ENCODE measurements at regions not wholly inside any gene's neighbourhood (a gene's known extent, or its start where the extent isn't known, plus 50 kb on each side); places are given as distances from the start of the nearest gene placed in this dataset.

DNA sequence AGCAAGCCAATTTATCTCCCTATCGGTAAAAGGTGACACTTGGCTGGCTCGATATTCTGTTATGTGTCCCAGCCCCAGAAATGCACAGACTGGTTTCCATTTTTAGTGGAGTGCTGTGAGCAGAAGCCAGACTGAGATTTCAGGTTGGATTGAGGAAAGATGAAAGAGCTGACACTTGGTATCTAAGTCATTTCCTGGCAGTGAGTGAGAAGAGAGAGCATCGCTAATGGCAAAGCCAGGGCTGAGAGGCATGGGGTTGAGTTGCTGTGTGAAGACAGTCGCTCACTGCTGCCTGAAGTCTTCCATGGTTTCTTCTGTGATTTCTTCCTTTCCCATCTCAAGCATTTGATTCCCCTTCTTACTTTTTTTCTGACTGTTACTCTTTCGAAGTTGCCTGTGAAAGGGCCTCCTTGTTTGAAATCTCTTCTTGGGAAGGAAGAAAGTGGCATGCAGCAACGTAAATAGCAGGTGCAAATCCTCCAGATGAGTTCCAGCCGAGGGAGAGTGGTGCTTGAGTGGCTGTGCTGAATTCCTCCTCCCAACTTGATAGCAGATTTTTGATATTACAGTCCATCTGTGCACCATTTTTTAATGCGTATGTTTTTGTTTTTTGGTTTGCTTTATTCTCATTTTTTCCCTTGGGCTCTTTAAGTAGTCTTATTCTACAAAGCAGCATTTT is 109.2 kb upstream of the LIMCH1 start:
- H2AFZ ChIP-seq (ENCODE audit: low read depth, low read length): no peak overlapping the region
- H3K4me1 ChIP-seq (ENCODE audit: insufficient read depth, low read length): peaks cover 56% of the 10 kb centered on the region
- no peaks in the 10 kb centered on the region for H3K36me3 ChIP-seq (ENCODE audit: insufficient read depth, low read length)
- H3K9me3 ChIP-seq (ENCODE audit: low read length): no peaks in the 10 kb centered on the region
- H3K27me3 ChIP-seq (ENCODE audit: insufficient read depth, low read length): no peaks in the 10 kb centered on the region
- no peak overlapping the region for H3K4me3 ChIP-seq (ENCODE audit: low read length)

DNA sequence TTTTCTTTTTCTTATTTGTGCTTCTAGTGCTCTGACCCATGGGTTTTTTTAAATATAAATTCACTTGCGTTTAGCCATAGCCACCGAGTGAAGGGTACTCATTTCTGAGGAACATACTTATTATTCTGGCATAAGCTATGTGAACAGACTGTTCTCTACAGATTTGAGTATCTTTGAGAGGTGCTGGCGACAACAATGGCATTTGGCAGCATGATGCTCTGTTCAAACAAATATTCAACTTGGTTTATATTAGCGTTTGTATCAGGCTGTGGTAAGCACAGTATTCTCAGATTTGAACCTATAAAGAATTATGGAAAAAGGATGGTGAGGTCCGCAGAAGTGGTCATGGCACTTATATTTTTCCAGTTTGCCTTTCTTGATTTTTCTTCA is 108.7 kb upstream of the LIMCH1 start:
- Histone ChIP-seq H3K9me3 (ENCODE audit: low read length) (no peaks in the 10 kb centered on the region), H2AFZ (ENCODE audit: low read depth, low read length) (no peak overlapping the region), H3K36me3 (ENCODE audit: insufficient read depth, low read length) (no peaks in the 10 kb centered on the region), H3K4me1 (ENCODE audit: insufficient read depth, low read length) (peaks cover 61% of the 10 kb centered on the region), H3K4me3 (ENCODE audit: low read length) (no peak overlapping the region), H3K27me3 (ENCODE audit: insufficient read depth, low read length) (no peaks in the 10 kb centered on the region)

DNA sequence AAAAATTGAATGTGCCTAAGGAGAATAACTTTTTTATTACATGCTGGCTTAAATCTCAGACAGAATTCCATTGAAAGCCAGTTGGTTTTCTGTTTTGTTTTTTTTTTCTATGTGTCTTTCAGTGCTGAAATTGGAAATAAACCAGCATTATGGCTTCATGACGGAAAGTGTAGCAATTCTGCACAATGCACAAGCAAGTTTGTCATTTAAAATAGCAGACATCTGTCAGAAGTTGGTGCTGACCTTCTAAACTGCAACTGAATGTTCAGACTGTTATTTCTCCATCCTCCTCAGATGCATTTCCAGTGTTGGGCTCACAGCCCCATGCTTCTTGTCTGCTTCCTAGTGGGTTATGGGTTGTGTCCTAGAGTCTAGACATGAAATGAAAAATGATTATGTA is 107.2 kb upstream of the LIMCH1 start:
- peaks cover 61% of the 10 kb centered on the region for H3K4me1 ChIP-seq (ENCODE audit: insufficient read depth, low read length)
- H3K27me3 ChIP-seq (ENCODE audit: insufficient read depth, low read length): no peaks in the 10 kb centered on the region
- H3K36me3 ChIP-seq (ENCODE audit: insufficient read depth, low read length): no peaks in the 10 kb centered on the region
- no peaks in the 10 kb centered on the region for H3K9me3 ChIP-seq (ENCODE audit: low read length)
- no peak overlapping the region for H3K4me3 ChIP-seq (ENCODE audit: low read length)
- H2AFZ ChIP-seq (ENCODE audit: low read depth, low read length): no peak overlapping the region

DNA sequence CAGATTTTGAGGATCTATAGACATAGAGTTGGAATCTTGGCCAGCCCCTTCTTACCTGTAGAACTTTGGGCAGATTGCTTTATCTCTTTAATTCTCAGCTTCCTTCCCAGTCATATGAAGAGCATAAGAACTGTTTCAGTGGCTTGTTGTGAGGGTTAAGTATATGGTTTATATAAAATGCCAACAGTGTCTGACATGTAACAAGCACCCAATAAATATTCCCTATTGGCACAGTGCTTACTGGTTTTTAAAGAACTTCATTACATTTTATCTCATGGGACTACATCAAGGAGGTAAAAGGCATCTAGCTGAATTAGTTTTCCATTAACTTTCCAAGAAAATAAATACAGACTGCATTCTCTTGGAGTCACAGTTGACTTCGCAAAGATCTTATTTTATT is 106.7 kb upstream of the LIMCH1 start:
- Histone ChIP-seq H3K27me3 (ENCODE audit: insufficient read depth, low read length) (no peaks in the 10 kb centered on the region), H3K4me3 (ENCODE audit: low read length) (no peak overlapping the region), H2AFZ (ENCODE audit: low read depth, low read length) (no peak overlapping the region), H3K36me3 (ENCODE audit: insufficient read depth, low read length) (no peaks in the 10 kb centered on the region), H3K9me3 (ENCODE audit: low read length) (no peaks in the 10 kb centered on the region), H3K4me1 (ENCODE audit: insufficient read depth, low read length) (peaks cover 65% of the 10 kb centered on the region)

DNA sequence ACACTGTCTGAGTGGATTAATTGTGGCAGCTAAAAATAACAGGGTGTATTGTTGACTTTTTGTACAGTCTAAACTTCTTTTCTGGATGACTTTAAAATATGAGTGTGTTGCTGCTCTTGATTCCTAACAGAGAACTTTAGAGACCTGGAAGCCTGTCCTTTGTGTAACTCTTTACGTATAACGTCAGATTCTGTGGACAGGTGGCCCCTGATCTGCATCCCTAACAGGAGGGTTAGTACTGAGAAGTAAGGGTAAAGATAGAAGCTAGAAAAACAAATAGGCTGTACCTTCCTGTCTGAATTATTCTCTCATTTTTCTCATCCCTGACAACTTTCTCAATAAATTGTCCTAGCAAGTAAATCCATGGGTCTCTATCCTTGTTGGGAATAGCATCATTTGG is 105.7 kb upstream of the LIMCH1 start:
- no peaks in the 10 kb centered on the region for H3K36me3 ChIP-seq (ENCODE audit: insufficient read depth, low read length)
- no peak overlapping the region for H3K4me3 ChIP-seq (ENCODE audit: low read length)
- H3K27me3 ChIP-seq (ENCODE audit: insufficient read depth, low read length): no peaks in the 10 kb centered on the region
- no peaks in the 10 kb centered on the region for H3K9me3 ChIP-seq (ENCODE audit: low read length)
- H3K4me1 ChIP-seq (ENCODE audit: insufficient read depth, low read length): peaks cover 72% of the 10 kb centered on the region
- H2AFZ ChIP-seq (ENCODE audit: low read depth, low read length): no peak overlapping the region

DNA sequence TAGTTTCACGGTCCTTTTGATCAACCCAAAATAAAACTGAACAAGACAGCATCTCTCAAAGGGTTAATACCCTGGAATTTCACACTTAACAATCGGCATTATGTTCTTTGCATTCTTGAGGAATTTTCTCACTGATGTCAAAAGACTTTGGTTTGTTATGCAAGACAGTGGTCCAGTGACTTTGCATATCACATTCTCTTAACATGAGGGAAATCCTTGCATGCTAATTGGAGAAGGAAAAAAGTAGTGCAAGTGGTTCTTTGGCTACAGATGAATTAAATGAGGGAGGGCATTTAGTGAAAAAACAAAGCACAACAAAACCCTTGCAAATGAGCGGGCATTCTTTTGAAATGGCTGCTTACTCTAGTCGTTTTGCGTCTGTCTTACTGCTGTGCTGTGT is 105.1 kb upstream of the LIMCH1 start:
- H3K9me3 ChIP-seq (ENCODE audit: low read length): no peaks in the 10 kb centered on the region
- H3K36me3 ChIP-seq (ENCODE audit: insufficient read depth, low read length): no peaks in the 10 kb centered on the region
- no peak overlapping the region for H3K4me3 ChIP-seq (ENCODE audit: low read length)
- H3K4me1 ChIP-seq (ENCODE audit: insufficient read depth, low read length): peaks cover 72% of the 10 kb centered on the region
- H3K27me3 ChIP-seq (ENCODE audit: insufficient read depth, low read length): no peaks in the 10 kb centered on the region
- H2AFZ ChIP-seq (ENCODE audit: low read depth, low read length): peak overlapping the region; percentile 4

DNA sequence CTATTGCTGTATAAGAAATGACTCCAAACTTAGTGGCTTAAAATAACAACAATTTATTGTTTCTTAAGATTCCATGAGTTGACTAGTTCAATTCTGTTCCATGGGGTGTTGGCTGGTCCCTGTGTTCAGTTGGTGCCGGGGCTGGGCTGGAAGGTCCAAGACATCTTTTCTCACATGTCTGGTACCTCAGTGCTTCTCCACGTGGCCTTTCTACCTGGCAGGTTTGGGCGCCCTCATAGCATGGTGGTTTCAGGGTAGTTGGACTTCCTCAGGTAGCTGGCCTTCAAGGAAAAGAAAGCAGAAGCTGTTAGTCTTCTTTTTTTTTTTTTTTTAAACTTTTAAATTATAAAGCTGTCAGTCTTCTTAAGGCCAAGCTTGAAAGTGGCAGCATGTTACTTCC is 104.6 kb upstream of the LIMCH1 start:
- H3K9me3 ChIP-seq (ENCODE audit: low read length): no peaks in the 10 kb centered on the region
- H3K4me3 ChIP-seq (ENCODE audit: low read length): no peak overlapping the region
- peaks cover 72% of the 10 kb centered on the region for H3K4me1 ChIP-seq (ENCODE audit: insufficient read depth, low read length)
- H3K27me3 ChIP-seq (ENCODE audit: insufficient read depth, low read length): no peaks in the 10 kb centered on the region
- peak overlapping the region; percentile 4 for H2AFZ ChIP-seq (ENCODE audit: low read depth, low read length)
- no peaks in the 10 kb centered on the region for H3K36me3 ChIP-seq (ENCODE audit: insufficient read depth, low read length)

DNA sequence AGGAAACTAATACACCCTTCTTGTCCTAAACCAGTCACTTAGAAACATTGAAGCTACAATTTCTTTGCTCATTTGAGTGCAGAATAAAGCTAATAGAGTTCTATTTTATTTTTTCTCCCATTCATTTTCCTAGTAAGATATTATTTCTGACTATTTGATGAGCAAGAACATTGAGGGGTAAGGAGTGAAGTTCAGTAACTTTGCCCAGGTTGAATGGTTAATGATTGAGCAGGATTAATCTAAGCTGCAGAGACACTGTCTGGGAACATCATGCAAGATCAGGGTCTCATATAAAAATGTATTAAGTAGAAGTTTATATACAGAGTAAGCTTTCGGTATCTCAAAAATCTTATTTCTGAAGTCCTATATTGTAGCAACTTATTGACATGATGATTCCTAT is 102.4 kb upstream of the LIMCH1 start:
- H3K4me3 ChIP-seq (ENCODE audit: low read length): no peak overlapping the region
- no peaks in the 10 kb centered on the region for H3K27me3 ChIP-seq (ENCODE audit: insufficient read depth, low read length)
- H3K9me3 ChIP-seq (ENCODE audit: low read length): no peaks in the 10 kb centered on the region
- peaks cover 75% of the 10 kb centered on the region for H3K4me1 ChIP-seq (ENCODE audit: insufficient read depth, low read length)
- no peak overlapping the region for H2AFZ ChIP-seq (ENCODE audit: low read depth, low read length)
- H3K36me3 ChIP-seq (ENCODE audit: insufficient read depth, low read length): no peaks in the 10 kb centered on the region

DNA sequence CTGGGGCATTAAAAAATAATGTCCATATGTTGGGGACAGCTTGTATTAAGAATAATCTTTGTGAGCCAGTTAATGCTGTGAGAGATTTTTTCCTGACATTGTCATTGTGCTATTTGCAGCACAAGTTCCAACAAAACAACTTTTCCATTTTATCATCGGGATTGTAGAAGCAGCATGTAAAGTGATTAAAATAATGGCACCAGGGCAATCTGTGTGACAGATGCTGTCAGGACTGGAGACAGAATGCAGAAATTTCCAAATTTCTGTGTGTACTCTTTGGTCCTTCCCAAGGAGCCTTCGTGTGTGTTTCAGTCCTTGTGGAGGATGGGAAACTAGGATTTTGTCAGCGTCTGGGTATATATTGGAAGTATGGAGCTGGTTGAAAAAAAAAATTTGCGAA is 101.5 kb upstream of the LIMCH1 start:
- Histone ChIP-seq H3K4me3 (ENCODE audit: low read length) (peak overlapping the region; percentile 9), H3K4me1 (ENCODE audit: insufficient read depth, low read length) (peaks cover 66% of the 10 kb centered on the region), H2AFZ (ENCODE audit: low read depth, low read length) (no peak overlapping the region), H3K27me3 (ENCODE audit: insufficient read depth, low read length) (no peaks in the 10 kb centered on the region), H3K36me3 (ENCODE audit: insufficient read depth, low read length) (no peaks in the 10 kb centered on the region), H3K9me3 (ENCODE audit: low read length) (no peaks in the 10 kb centered on the region)

DNA sequence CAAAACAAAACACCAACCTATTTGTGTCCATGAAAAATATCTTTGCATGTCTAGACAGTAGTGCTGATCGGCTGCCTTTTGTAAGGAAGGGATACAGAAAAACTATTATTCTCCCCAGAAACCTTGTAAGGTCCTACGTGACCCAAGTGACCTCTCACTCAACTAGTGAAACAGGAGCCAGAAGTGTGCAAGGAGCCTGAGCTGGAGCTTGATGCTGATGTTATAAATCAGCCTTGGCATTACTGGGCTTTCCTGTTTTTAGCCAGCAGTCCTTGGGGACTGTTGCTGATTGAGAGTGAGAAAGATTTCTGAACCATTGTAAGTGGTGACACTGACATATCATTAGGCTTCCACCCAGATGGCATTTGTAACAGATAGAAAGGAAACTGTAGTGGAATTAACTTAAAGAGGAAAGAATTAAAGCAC is 100.8 kb upstream of the LIMCH1 start:
- peaks cover 59% of the 10 kb centered on the region for H3K4me1 ChIP-seq (ENCODE audit: insufficient read depth, low read length)
- H3K4me3 ChIP-seq (ENCODE audit: low read length): peak overlapping the region; percentile 9
- no peaks in the 10 kb centered on the region for H3K9me3 ChIP-seq (ENCODE audit: low read length)
- no peaks in the 10 kb centered on the region for H3K27me3 ChIP-seq (ENCODE audit: insufficient read depth, low read length)
- no peaks in the 10 kb centered on the region for H3K36me3 ChIP-seq (ENCODE audit: insufficient read depth, low read length)
- no peak overlapping the region for H2AFZ ChIP-seq (ENCODE audit: low read depth, low read length)

DNA sequence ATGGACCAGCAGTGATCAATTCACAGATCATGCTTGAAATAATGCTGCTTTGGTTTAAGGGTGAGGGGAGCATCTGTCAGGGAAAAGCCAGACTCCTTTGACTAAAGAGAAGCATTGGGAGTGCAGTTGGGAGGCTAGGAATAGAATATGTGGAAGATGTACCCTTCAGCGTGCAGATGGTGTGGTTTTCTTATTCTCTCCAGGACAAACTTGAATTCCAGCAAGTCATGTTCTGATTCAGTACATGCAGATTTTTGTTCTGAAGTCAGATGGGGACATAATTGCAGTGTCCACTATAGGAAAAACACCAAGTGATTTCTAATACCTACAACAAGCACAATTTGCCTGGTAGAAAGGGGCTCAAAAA is 99.0 kb upstream of the LIMCH1 start:
- Histone ChIP-seq H3K4me3 (ENCODE audit: low read length) (no peak overlapping the region), H3K36me3 (ENCODE audit: insufficient read depth, low read length) (no peaks in the 10 kb centered on the region), H2AFZ (ENCODE audit: low read depth, low read length) (no peak overlapping the region), H3K9me3 (ENCODE audit: low read length) (no peaks in the 10 kb centered on the region), H3K27me3 (ENCODE audit: insufficient read depth, low read length) (no peaks in the 10 kb centered on the region), H3K4me1 (ENCODE audit: insufficient read depth, low read length) (peaks cover 42% of the 10 kb centered on the region)

DNA sequence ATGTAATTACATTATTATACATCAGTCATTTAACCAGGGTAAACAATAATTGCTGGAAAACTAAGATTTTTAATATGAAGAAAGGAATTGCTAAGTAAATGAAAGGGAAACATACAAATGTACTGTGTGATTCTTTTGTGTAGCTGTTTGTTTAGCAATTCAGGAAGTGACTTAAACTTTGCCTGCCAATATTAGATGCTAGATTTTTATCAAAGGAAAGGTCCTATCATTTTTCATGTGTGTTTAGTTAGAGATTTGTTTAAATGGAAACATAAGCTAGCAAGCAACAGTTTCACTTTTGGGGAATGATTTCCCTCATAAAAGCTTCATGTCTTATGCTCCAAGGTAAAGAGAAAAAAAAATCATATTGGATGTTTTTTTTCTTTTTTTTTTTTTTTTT is 95.1 kb upstream of the LIMCH1 start:
- Histone ChIP-seq H3K4me1 (ENCODE audit: insufficient read depth, low read length) (peaks cover 19% of the 10 kb centered on the region), H3K36me3 (ENCODE audit: insufficient read depth, low read length) (no peaks in the 10 kb centered on the region), H3K9me3 (ENCODE audit: low read length) (no peaks in the 10 kb centered on the region), H3K4me3 (ENCODE audit: low read length) (no peak overlapping the region), H2AFZ (ENCODE audit: low read depth, low read length) (no peak overlapping the region), H3K27me3 (ENCODE audit: insufficient read depth, low read length) (no peaks in the 10 kb centered on the region)

DNA sequence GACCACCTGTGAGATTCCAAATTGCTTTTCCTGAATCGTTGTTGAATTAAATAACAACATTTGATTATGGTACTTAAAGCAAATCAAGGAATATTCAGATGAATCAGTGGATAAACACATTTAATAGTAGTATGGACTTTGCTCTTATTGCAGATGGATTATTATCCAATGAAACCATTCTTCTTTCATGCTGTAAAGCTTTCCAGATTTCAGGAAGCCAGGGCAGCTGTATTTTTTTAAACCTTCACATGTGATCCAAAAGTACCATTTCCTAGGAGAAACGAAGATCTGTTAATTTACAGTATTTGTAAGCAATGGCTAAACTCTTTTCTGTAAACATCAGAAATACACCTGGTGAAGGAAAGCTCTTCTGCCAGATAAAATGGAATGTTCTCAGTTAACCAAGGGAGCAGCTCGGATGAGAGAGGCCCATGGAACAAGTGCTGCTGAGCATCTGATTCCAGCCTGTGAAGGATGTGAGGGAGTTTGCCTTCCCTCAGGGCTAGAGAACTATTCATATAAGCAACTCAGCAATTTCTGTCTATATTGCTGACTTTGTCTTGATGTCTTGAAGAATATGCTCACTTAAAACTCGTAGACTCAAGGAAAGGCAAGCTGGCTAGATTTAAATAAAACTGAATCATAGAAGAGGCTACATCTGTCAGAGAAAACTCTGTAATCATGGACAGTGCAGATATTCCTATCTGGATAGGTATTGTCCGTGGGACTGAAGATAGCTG is 94.4 kb upstream of the LIMCH1 start:
- H3K36me3 ChIP-seq (ENCODE audit: insufficient read depth, low read length): no peaks in the 10 kb centered on the region
- H2AFZ ChIP-seq (ENCODE audit: low read depth, low read length): no peak overlapping the region
- no peaks in the 10 kb centered on the region for H3K27me3 ChIP-seq (ENCODE audit: insufficient read depth, low read length)
- H3K4me3 ChIP-seq (ENCODE audit: low read length): no peak overlapping the region
- H3K4me1 ChIP-seq (ENCODE audit: insufficient read depth, low read length): peaks cover 12% of the 10 kb centered on the region
- H3K9me3 ChIP-seq (ENCODE audit: low read length): no peaks in the 10 kb centered on the region

DNA sequence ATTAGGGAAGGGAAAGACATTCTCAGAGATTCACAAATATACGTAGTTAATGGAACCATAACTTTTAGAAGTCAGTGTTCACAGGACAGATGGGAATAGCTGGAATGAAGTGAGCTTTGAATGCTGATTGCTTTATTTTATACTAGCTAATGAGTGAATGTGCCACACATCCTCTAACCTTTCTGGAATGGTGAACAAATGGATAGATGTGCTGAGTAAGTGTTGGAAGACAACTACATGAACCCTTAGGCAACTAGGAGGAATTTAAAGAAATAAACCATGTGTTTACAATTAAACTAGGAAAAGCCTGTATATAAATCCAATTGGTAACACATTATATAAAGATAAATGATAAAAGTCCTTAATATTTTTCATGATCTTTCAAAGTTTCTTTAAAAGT is 91.6 kb upstream of the LIMCH1 start:
- no peaks in the 10 kb centered on the region for H3K27me3 ChIP-seq (ENCODE audit: insufficient read depth, low read length)
- H3K4me3 ChIP-seq (ENCODE audit: low read length): no peak overlapping the region
- H2AFZ ChIP-seq (ENCODE audit: low read depth, low read length): no peak overlapping the region
- H3K36me3 ChIP-seq (ENCODE audit: insufficient read depth, low read length): no peaks in the 10 kb centered on the region
- H3K4me1 ChIP-seq (ENCODE audit: insufficient read depth, low read length): peaks cover under 1% of the 10 kb centered on the region
- H3K9me3 ChIP-seq (ENCODE audit: low read length): peaks cover 6% of the 10 kb centered on the region

Data from neuron (in vitro differentiated cells).